Thoracic aorta (tissue), 2 donors: ENCODE measurements at regions not wholly inside any gene's neighbourhood (a gene's known extent, or its start where the extent isn't known, plus 50 kb on each side); places are given as distances from the start of the nearest gene placed in this dataset.
"Not testable (repeated sequence)": the region's sequence is repeated elsewhere in the genome, so short reads cannot be mapped to it uniquely, and the experiment has no call there.

Source experiments
- ATAC-seq: fragments of 150-250 bp; one replicate; pipeline ENCODE4 v1.8.0; 2017; ENCODE audit warnings: low read depth; ENCODE audit not compliant: insufficient number of reproducible peaks, low FRiP score
- DNase-seq: peaks from one replicate; pipeline ENCODE4 v3.0.0-alpha.2; 2020; ENCODE audit warnings: low spot score
- H3K27ac ChIP-seq, 2 donors: fragments of 200-600 bp; sonication (generic); 1 replicate in 1 of 2; 2 replicates in 1 of 2; pipeline ENCODE4 v1.5.1; 2016; ENCODE audit warnings: mild to moderate bottlenecking in 2 of 2, moderate library complexity in 2 of 2
- H3K27me3 ChIP-seq: fragments of 200-600 bp; sonication (generic); replicated peaks from 2 replicates; pipeline ENCODE4 v1.6.0; 2016; ENCODE audit warnings: mild to moderate bottlenecking; ENCODE audit not compliant: insufficient read depth
- H3K36me3 ChIP-seq: fragments of 200-600 bp; sonication (generic); one replicate; pipeline ENCODE4 v1.5.1; 2016
- H3K4me1 ChIP-seq, 2 donors: fragments of 200-600 bp; sonication (generic); 1 replicate in 1 of 2; 2 replicates in 1 of 2; pipeline versions ENCODE4 v1.5.1 to v1.6.0; 2016; ENCODE audit warnings: low read depth in 2 of 2, mild to moderate bottlenecking in 1 of 2; ENCODE audit not compliant: control insufficient read depth in 1 of 2
- H3K4me3 ChIP-seq: fragments of 200-600 bp; sonication (generic); 2 replicates; pipeline ENCODE4 v1.5.1; 2016; ENCODE audit warnings: mild to moderate bottlenecking
- H3K9me3 ChIP-seq: fragments of 200-600 bp; sonication (generic); 2 replicates; pipeline ENCODE4 v1.5.1; 2016
- CTCF ChIP-seq: fragments of 200-600 bp; sonication (generic); IDR thresholded peaks from one replicate; pipeline ENCODE4 v1.5.1; 2019; ENCODE audit warnings: antibody characterized with exemption

DNA sequence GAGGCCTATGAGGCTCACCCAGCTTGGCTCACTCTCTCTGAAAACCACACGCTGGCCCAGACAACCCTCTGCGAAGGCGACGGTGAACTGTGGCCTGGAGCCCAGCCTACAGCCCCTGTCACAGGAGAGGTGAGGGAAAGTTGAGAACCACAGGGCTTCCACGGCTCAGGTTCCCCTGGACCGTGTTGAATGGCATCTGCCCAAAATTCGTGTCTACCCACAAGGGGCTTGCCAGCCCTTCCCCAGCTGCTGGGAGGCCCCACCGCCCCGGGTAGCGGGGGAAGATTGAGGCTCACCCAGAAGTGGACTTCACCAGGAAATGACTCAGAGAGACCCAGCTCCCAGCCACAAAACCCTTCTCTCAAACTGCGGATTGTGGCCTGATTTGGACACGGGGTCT, 197.1 kb downstream of the CTTN start:
- no peaks in the 10 kb centered on the region for H3K27me3 ChIP-seq
- no peak overlapping the region for H3K4me3 ChIP-seq
- no peak for TF ChIP-seq CTCF
- no peaks in the 10 kb centered on the region for H3K9me3 ChIP-seq
- DNase-seq, result no peak
- no peak for ATAC-seq
- no peaks in the 10 kb centered on the region for H3K4me1 ChIP-seq
- H3K27ac ChIP-seq, result no peak overlapping the region
- H3K36me3 ChIP-seq, result no peaks in the 10 kb centered on the region

- Histone ChIP-seq H3K27ac (no peak overlapping the region), H3K4me3 (no peak overlapping the region), H3K36me3 (no peaks in the 10 kb centered on the region), H3K4me1 (no peaks in the 10 kb centered on the region), H3K27me3 (no peaks in the 10 kb centered on the region), H3K9me3 (no peaks in the 10 kb centered on the region)
- ATAC-seq (no peak), DNase-seq (no peak)
- no peak for TF ChIP-seq CTCF
These were observed 197.8 kb downstream of the CTTN start for GRCh38 chr11:70596091-70596490.

GRCh38 chr11:70597006-70597555, 198.8 kb downstream of the CTTN start:
- H3K36me3 ChIP-seq, result no peaks in the 10 kb centered on the region
- no peak for TF ChIP-seq CTCF
- no peaks in the 10 kb centered on the region for H3K4me1 ChIP-seq
- H3K9me3 ChIP-seq, result no peaks in the 10 kb centered on the region
- H3K4me3 ChIP-seq, result no peak overlapping the region
- no peaks in the 10 kb centered on the region for H3K27me3 ChIP-seq
- ATAC-seq (no peak), DNase-seq (no peak)
- H3K27ac ChIP-seq, result no peak overlapping the region

GRCh38 chr11:70597751-70598625, 199.7 kb downstream of the CTTN start:
- Histone ChIP-seq H3K27me3 (no peaks in the 10 kb centered on the region), H3K36me3 (no peaks in the 10 kb centered on the region), H3K27ac (no peak overlapping the region), H3K4me3 (no peak overlapping the region), H3K4me1 (no peaks in the 10 kb centered on the region), H3K9me3 (no peaks in the 10 kb centered on the region)
- DNase-seq, result no peak
- ATAC-seq, result no peak
- TF ChIP-seq CTCF, result no peak

DNA sequence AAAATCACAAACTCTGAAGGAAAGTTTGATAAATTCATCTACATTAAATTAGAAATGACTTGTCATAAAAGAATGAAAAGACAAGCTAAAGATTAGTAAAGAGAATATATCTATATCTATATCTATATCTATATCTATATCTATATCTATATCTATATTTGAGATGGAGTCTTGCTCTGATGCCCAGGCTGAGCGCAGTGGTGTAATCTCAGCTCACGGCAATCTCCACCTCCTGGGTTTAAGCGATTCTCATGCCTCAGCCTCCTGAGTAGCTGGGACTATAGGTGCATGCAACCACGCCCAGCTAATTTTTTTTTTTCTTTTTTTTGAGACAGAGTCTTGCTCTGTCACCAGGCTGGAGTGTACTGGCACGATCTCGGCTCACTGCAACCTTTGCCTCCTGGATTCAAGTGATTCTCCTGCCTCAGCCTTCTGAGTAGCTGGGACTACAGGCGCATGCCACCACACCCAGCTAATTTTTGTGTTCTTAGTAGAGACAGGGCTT, 202.6 kb downstream of the CTTN start:
- not testable (repeated sequence) for H3K27ac ChIP-seq, H3K9me3 ChIP-seq, ATAC-seq, DNase-seq, H3K27me3 ChIP-seq, H3K4me3 ChIP-seq, H3K4me1 ChIP-seq, H3K36me3 ChIP-seq
